ENCODE measurements at regions not wholly inside any gene's neighbourhood (a gene's known extent, or its start where the extent isn't known, plus 50 kb on each side); places are given as distances from the start of the nearest gene placed in this dataset.

- no peak for TF ChIP-seq ZNF277 (CRISPR knock-in tag; IDR thresholded peaks at IDR 0.05; ENCODE audit: borderline replicate concordance)
- no peak for TF ChIP-seq GTF2B (IDR thresholded peaks at IDR 0.05; ENCODE audit: extremely low read depth, insufficient read length)
- TF ChIP-seq RHOXF2B (CRISPR knock-in tag; conservative IDR thresholded peaks at IDR 0.05): no peak
- TF ChIP-seq UBTF (IDR thresholded peaks at IDR 0.05; ENCODE audit: borderline replicate concordance in 1 of 2, low read depth in 2 of 2, low read length in 2 of 2): no peak
- TF ChIP-seq E2F5 (CRISPR knock-in tag; IDR thresholded peaks at IDR 0.05): no peak
- no peak for TF ChIP-seq TBL1XR1 (IDR thresholded peaks at IDR 0.05; ENCODE audit: low read length in 2 of 2)
- TF ChIP-seq BACH1 (tag; IDR thresholded peaks at IDR 0.05): no peak
- no peak for TF ChIP-seq ZNF239 (CRISPR knock-in tag; IDR thresholded peaks at IDR 0.05)
These were observed 82.9 kb downstream of the SLITRK5 start (continued) for GRCh38 chr13:87754097-87754496.

All from K562 (cell line).